ENCODE measurements at regions not wholly inside any gene's neighbourhood (a gene's known extent, or its start where the extent isn't known, plus 50 kb on each side); places are given as distances from the start of the nearest gene placed in this dataset.

- no peak for DNase-seq (ENCODE audit: low read depth in 3 of 3)
Measured at GRCh38 chr1:214205053-214205452, 75.9 kb upstream of the SMYD2 start.

GRCh38 chr1:214208460-214208859, 72.5 kb upstream of the SMYD2 start:
- DNase-seq (ENCODE audit: low read depth in 3 of 3): no peak

DNA sequence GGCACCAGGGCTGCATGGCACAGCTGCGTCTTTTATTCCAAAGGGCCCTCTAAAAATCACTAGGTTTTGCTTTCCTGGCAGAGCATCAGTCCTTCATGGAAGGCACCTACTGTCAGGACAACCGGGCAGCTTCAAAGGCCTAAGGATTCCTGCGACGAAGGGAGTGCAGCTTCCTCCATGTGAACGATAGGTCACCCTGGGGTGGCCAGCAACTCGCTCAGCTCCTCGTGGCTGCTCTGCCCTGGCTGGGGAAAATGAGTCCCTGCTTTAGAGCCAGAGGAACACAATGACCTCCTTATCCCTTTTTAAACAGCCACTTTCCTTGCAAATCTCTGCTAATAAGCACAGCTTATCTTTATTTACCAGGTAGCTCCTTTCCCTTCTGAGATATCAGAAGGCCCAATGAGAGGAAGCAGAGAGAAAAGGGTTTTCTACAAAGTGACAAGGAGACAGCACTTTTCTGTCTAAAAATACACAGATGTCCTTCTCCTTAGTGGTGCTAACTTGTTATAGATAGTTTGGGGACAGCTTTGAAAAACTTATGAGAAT, 71.6 kb upstream of the SMYD2 start:
- DNase-seq (ENCODE audit: low read depth in 3 of 3): no peak

DNA sequence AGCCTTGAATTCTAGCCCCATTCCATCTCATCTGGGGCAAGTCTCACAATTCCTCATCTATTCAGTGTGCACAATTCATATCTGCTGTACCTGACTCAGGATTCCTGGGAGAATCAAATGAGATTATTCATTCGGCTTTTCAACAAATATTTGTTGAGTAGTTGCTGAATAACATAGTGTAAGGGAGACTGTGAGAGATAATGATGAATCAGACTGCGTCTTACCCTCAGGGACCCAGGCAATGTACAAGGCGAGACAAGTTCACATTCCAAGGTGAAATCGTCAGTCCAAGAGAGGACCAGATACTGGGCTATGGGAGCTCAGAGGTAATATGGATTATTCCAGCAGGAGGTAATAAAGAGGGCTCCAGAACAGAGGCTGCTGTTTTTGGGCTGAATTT, 67.8 kb upstream of the SMYD2 start:
- no peak for DNase-seq (ENCODE audit: low read depth in 3 of 3)

- no peak for DNase-seq (ENCODE audit: low read depth in 3 of 3)
Measured at GRCh38 chr1:214214851-214215250, 66.1 kb upstream of the SMYD2 start.

DNA sequence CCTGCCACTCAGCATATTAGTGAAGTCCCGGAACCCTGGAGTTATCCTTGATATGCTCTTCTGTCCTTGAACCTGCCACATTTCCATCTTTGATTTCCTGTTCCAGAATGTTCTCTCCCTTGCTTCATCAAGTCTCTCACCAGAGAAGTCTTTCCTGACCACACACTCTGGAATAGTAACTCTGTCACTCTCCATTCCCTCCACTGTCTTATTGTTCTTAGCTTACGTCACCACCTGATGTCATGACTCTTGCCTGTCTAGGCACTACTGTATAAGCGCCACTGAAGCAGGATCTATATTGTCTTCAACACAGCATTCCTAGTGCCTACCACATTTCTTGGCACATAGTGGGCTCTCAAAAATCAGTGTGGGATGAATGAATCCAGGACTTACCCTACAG, 65.4 kb upstream of the SMYD2 start:
- no peak for DNase-seq (ENCODE audit: low read depth in 3 of 3)

- no peak for DNase-seq (ENCODE audit: low read depth in 3 of 3)
Measured at GRCh38 chr1:214216021-214216420, 64.9 kb upstream of the SMYD2 start.

DNA sequence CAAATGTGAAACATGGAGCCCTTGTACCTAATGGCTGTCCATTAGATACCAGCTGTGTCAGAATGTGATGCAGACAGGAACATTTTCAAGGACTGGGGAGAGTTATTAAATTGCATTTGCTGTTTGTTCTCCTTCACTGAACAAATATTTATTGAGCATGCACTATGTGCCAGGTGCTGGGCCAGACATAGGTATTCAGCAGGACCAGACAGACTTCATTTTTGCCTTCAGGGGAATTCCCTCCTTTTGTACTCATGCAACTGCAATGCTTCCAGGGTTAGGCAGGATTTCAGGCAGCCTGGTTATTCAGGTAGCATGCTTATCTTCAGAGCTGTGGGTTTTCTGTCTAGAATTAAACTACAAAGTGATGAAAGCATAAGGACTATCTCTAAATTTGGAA, 64.2 kb upstream of the SMYD2 start:
- no peak for DNase-seq (ENCODE audit: low read depth in 3 of 3)

DNA sequence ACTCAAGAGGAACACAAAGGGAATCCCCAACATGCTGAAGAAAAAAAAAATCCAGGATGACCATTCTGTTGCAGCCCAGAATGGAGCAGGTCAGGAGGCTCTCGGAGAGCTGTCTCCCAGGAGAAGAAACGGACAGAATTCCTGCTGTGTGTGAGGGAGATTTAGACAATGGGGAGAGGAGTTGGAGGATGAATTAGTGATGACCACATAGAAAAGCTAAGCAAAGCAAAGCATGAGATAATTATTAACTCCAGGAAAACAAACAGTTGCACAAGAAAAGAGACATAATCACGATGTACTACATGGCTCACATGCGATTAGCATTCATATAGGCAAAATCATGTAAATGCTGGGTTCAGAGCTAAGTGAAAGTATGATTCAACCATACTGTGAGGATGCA, 61.1 kb upstream of the SMYD2 start:
- no peak for DNase-seq (ENCODE audit: low read depth in 3 of 3)

DNA sequence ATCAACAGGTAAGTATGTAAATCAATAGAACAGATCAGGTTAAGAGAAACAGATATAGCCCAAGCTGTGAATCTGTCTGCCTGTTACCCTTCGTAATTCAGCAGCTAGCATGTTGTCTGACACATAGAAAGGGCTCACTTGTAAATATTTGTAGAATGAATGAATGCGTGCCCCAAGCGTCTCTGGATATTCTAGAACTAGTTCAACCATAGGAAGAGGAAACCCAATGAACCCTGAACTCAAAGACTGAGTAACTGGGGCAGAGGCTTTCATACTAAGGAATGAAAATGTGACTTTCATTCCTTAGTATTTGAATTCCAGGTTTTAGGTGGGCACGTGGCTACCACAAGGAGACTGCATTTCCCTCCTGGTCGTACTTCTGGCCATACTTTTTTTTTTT, 60.1 kb upstream of the SMYD2 start:
- DNase-seq (ENCODE audit: low read depth in 3 of 3): no peak

GRCh38 chr1:214224611-214225354, 56.2 kb upstream of the SMYD2 start:
- DNase-seq (ENCODE audit: low read depth in 3 of 3): no peak

- DNase-seq (ENCODE audit: low read depth in 3 of 3): no peak
Measured at GRCh38 chr1:214228976-214229375, 52.0 kb upstream of the SMYD2 start.

DNA sequence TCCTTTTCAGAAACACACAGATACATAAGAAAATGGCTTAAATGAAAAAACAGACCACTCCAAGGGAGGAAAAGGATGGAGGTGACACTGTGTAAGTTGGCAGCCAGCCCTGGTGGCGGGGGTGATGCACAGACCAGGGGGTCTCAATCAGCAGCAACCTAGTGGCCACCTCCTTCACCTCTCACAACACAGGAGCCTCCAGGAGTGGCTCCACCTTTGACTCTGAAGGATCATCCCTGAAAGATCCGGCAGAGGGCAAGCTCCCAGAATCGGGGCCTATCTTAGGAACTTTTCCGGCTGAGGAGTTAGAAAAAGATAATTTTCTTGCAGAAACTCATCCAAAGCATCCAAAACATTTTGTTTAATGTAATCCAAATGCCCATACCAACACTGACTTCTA, 51.2 kb upstream of the SMYD2 start:
- no peak for DNase-seq (ENCODE audit: low read depth in 3 of 3)
